HG03045 (cell line): ENCODE measurements at regions not wholly inside any gene's neighbourhood (a gene's known extent, or its start where the extent isn't known, plus 50 kb on each side); places are given as distances from the start of the nearest gene placed in this dataset.

ENCODE experiments used
- ATAC-seq: cut with Tn5 transposase; IDR thresholded peaks from one replicate; pipeline ENCODE4 v1.9.1; 2021; ENCODE audit warnings: mild to moderate bottlenecking, moderate library complexity; ENCODE audit not compliant: unreplicated experiment

DNA sequence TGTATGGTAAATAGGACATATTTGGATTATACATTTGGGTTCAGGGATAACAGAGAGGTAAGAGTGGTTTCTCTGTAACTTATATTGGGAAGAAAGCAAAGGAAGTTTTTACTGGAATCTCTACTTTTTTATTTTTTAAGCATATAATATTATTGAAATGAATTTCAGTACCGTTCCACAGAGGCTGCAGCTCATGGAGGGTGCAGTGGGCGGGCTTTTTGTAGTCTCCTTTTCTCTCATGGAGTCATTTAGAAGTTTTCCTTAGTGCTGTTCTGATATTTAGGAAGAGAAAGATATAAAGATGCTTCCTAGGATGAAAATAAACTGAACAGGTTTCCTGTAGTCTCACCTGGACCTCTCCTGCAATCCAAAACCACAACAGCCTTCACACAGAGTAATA, 1153.3 kb upstream of the TMEFF2 start:
- no peak for ATAC-seq

DNA sequence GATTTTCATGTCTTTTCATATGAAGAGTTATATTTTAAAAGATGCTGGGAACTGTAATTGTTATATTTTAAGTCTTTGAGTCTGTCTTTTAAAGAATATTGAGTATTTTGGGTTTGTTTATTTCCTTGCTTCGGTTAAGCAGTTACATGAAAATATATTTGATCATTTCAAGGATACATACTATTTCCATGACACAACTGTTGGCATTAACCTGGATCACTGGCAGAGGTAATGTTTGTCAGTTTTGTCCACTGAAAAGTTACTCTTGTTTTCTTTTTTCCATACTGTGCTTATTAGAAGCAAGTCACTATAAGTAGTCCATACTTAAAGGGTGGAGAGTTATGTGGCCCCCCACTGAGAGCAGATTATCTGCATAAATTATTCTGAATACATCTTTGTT, 1142.0 kb upstream of the TMEFF2 start:
- ATAC-seq = no peak

DNA sequence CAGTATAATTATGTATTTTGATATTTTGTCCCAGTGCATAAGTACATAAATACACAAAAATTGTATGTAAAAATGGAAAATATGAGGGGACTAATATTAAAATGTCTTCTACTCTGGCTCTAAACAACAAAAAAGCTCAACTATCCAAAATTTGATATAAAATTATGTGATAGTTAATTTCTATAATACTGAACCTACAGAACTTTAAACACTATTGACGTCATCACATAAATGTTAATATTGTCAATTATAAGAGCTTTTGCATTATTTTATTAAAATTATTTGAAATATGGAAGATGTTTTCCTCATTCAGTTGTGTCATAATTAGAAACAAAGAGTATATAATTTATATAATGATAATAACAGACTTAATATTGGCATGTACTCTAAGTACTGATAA, 1139.7 kb upstream of the TMEFF2 start:
- ATAC-seq = no peak

DNA sequence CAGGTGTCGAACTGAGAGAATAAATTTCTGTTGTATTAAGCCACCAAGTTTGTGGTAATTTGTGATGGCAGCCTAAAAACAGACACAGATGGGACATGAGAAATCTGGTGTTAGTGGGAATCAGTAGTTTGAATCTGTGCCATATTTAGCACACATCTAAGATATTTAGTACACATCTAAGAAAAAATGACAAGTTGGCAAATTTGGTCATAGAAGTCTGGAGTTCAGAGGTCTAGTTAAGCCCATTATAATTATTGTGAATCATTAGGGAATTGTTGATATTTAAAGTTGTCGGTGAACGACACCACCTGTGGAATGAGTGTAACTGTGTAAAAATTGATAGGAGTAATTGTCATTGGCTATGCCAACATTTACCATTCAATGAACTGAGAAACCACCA, 1138.8 kb upstream of the TMEFF2 start:
- ATAC-seq = no peak

GRCh38 chr2:193332941-193333340, 1138.2 kb upstream of the TMEFF2 start:
- no peak for ATAC-seq

DNA sequence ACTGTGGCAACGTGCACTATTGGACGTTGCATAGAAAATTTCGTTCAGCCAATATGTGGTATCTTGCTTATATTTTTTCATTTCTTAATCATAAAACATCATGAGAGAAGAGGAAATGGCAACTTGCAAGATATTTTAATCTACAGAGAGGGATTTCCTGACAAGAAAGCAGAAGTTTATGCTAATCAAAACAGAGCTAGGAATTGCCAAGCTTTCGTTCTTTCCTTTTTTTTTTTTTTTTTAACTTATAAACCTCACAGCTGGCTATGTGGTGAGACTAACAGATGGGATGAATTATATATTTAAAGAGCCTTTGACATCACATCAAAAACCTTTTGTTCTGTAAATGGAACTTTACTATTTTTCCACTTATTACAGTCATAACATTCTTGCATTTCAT, 1136.9 kb upstream of the TMEFF2 start:
- no peak for ATAC-seq

GRCh38 chr2:193326296-193326695, 1131.6 kb upstream of the TMEFF2 start:
- no peak for ATAC-seq

- no peak for ATAC-seq
Observed at GRCh38 chr2:193315428-193316091, 1120.8 kb upstream of the TMEFF2 start.

DNA sequence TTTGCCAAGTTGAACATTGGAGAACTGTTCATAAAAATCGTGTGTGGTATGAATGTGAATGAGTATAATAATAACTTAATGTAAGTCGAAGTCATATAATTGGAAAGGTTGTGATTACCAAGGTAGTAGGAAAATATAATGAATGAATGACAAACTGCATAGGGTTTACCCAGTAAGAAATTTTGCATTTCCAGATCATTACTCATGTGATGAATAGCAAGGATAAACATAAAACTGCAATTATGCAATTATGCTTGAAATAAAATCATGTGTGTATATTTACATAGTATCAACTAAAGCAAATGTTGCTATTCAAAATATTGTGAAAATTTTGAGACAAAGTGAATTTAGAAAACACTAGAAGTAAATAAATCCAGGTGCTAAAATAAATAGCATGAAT, 1108.7 kb upstream of the TMEFF2 start:
- ATAC-seq = no peak

DNA sequence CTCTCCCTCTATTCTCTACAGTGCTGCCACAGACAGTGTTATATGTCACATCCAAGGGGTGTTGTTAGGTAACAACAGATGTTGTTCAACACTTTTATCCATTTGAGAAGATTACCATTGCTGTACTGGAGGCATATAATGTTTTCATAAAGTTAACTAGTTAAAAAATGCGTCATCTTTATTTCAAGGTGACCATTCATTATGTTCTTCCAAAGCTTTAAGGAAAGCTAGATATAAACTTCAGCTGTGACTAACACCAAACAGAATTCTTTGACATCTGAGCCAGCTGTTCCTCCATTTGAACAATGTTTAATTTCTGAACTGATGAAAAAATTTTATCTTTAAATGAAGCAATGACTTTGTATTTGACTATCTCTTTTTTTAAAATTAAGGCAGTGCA, 1099.6 kb upstream of the TMEFF2 start:
- no peak for ATAC-seq

DNA sequence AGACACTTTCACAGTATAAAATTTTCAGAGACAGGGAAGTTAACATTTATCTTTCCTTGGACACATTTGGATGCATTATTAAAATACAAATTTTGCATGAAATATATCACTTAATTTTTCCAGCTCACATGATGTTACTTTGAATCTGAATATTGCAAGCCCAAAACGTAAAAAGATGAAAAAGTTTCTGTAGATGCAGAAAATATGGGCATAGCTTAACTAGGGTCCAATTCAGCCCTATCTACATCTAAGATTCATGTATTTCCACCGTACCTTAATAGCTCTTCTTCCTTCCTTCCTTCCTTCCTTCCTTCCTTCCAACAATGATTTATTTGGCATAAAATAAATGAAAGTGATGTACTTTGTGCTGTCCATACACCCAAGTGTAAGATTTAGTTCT, 1084.6 kb upstream of the TMEFF2 start:
- ATAC-seq = no peak

DNA sequence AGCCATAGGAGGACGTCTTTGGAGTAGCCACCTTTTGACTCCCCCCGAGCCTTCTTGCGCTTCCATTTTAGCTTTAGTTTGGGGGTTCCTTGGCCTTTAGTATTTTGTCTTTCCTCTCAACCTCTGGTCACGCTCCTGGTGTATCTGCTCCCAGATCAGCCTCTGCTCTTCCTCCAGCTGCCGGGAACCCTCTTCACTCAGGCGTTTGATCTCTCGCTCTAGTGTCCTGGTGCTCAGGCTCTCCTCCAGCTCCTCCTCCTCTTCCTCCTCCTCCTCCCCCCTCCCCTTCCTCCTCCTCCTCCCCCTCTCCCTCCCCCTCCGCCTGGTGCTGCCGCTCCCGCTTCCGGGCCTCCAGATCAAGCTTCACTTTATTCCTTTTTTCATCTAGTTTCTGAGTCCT, 1082.3 kb upstream of the TMEFF2 start:
- no peak for ATAC-seq

DNA sequence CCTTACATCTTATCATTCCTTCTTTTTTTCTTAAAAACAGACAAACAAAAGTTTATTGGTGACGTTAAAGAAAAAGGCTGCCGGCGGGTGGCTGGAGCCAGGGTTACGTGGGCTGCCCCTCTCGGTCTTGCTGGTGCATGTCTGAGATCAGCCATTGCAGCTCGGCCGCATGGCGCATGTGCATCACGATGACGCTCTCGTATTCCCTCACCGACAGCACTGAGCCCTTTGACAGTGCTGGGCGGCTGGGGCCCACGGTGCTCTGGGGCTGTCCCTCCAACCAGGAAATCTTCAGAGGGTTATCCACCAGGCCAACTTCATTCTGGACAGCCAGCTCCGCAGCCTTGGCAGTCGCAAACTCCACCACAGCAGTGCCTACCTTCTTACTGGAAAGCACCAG, 1081.8 kb upstream of the TMEFF2 start:
- no peak for ATAC-seq

- ATAC-seq = no peak
Observed at GRCh38 chr2:193276069-193276468, 1081.3 kb upstream of the TMEFF2 start.

DNA sequence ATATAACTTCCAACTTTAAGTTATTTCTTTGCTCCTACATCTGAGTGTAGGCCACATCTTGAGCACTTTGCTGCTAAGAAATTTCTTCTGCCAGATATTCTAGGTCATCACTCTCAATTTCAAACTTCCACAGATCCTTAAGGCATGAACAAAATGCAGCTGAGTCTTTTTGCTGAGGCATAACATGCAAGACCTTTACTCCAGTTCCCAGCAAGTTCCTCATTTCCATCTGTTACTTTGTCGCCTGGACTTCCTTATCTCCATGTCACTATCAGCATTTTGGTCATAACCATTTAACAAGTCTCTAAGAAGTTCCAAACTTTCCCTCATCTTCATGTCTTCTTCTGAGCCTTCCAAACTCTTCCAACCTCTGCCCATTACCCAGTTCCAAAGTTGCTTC, 1077.3 kb upstream of the TMEFF2 start:
- no peak for ATAC-seq

DNA sequence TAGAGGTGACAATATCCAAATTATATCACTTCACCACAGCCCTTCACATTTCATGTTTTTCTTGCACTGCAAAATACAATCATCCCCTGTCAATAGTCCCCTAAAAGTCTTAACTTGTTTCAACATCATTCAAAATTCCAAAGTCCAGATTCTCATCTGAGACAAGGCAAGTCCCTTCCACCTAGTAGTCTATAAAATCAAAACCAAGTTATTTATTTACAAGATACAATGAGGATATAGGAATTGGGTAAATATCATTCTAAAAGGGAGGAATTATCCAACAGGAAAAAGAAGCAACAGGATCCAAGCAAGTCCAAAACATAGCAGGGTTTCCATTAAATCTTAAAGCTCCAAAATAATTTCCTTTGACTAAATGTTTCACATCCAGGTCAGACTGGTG, 1076.1 kb upstream of the TMEFF2 start:
- no peak for ATAC-seq

DNA sequence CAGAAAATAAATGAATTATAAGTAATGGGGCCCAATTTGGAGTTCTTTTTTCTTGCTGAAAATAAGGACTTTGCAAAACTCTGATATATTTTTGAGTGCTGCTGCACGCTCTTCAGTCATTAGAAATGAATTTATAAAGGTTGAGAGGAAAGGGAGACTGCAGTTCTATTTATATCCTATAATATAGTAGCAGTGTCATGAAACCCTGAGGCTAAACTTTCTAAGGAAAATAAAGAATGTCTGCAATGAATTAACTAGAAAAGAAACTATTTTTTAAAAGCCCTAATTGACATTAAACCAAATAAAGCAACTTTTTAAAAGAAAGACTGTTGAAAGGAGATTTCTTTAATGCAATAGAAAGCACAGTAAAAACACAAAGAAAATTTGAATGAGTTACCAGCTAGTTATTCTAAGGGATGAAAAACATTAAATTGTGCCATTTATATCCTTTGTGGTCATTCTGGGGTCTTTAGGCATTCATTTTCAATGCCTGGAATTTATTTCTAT, 1072.8 kb upstream of the TMEFF2 start:
- no peak for ATAC-seq

DNA sequence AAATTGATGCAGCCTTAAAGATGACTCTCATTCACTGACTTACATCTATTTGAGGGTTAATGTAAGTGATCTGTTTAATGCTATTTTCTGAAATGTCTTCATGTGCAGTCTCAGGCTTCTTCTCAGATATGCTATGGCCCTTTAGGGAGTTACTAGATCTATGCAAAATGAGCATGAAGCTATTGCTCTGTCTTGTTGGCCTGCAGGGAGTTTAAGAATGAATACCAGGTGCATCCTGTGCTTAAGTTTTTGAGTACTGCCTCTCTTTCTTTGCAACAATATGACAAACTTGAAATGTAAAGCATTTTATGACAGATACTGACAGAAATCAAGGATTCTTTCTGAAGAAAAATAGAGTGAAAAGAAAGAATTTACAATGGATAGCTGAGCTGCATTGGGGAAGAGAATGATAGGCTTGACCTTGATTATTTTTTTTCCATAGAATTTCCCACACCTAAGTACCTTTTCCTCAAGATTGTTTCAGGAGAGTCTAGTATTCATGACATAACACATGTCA, 1058.3 kb upstream of the TMEFF2 start:
- ATAC-seq = no peak

GRCh38 chr2:193251909-193252308, 1057.2 kb upstream of the TMEFF2 start:
- no peak for ATAC-seq

DNA sequence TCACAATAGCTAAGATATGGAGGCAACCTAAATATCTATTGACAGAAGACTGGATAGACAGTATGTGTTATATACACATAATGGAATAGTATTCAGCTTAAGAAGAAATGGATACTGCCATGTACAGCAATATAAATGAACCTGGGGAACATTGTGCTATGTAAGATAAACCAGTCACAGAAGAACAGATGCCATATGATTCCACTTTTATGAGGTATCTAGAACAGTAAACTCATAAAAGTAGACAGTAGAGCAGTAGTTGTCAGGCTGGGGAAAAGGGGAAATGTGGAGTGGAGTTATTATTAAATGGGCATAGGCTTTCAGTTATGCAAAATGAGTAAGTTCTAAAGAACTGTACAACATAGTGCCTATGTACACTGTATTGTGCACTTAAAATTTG, 1055.7 kb upstream of the TMEFF2 start:
- no peak for ATAC-seq

DNA sequence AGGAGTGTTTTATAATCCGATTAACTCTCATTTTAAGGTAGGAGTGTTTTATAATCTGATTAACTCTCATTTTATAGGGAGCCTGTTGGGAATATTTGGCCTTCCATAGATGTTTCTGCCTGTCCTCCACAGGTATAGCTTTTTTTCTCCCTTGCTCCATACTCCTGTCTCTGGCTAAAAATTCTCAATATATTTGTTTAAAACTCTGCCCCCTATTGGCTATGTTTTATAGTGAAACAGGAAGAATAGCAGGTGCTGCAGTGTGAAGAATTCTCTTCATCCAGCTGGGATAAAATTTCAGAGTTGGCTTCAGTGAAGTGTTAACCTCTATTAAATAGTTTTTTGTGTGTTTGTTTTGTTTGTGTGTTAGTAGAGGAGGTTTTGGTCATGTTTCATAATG, 1046.0 kb upstream of the TMEFF2 start:
- no peak for ATAC-seq

- ATAC-seq = no peak
Observed at GRCh38 chr2:193231634-193232033, 1036.9 kb upstream of the TMEFF2 start.

DNA sequence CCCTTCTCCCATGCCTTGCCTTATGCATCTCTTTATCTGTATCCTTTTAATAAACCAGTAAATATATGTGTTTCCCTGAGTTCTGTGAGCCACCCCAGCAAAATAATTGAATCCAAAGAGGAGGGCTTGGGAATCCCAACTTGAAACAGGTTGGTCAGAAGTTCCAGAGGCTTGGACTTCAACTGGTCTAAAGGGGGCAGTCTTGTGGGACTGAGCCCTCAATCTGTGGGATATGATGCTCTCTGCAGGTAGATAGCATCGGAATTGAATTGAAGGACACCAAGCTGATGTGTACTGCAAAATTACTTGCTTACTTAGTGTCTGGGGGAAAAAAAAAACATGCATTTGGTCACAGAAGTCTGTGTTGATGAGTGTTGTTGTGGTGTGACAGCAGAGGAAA, 1033.5 kb upstream of the TMEFF2 start:
- ATAC-seq = no peak
